Activated CD4-positive, alpha-beta T cell treated with anti-CD3 and anti-CD28 coated beads for 36 hours (primary cell): ENCODE measurements at regions not wholly inside any gene's neighbourhood (a gene's known extent, or its start where the extent isn't known, plus 50 kb on each side); places are given as distances from the start of the nearest gene placed in this dataset.
"Not testable (repeated sequence)": the region's sequence is repeated elsewhere in the genome, so short reads cannot be mapped to it uniquely, and the experiment has no call there.

Experiments used
- ATAC-seq: fragments of 200-7000 bp; cut with Tn5 transposase; one replicate; pipeline ENCODE4 v1.10.0; 2021; ENCODE audit warnings: mild to moderate bottlenecking, moderate library complexity
- CTCF ChIA-PET: fragments of 350-600 bp; sonication (Branson Sonifier 250); formaldehyde crosslinking; loops from one replicate; lab custom pipeline; 2021; ENCODE audit warnings: antibody characterized with exemption; lab: Charles Lee
- POLR2A ChIA-PET: fragments of 350-600 bp; sonication (Branson Sonifier 250); formaldehyde crosslinking; loops from one replicate; lab custom pipeline; 2021; ENCODE audit warnings: antibody characterized with exemption, inconsistent platforms; lab: Charles Lee
- DNase-seq: peaks from one replicate; pipeline ENCODE4 v3.0.0-alpha.2; 2020
- H3K27ac Mint-ChIP-seq: one replicate; pipeline ENCODE4 v1.8.0; 2021; ENCODE audit warnings: mixed read lengths
- H3K27me3 Mint-ChIP-seq: one replicate; pipeline ENCODE4 v1.8.0; 2021; ENCODE audit warnings: mixed read lengths
- H3K36me3 Mint-ChIP-seq: one replicate; pipeline ENCODE4 v1.8.0; 2021; ENCODE audit warnings: low read depth, mixed read lengths
- H3K4me1 Mint-ChIP-seq: one replicate; pipeline ENCODE4 v1.8.0; 2021; ENCODE audit warnings: mixed read lengths
- H3K4me3 Mint-ChIP-seq: one replicate; pipeline ENCODE4 v1.8.0; 2021; ENCODE audit warnings: mild to moderate bottlenecking, moderate library complexity, mixed read lengths
- H3K9me3 Mint-ChIP-seq: one replicate; pipeline ENCODE4 v1.8.0; 2021; ENCODE audit warnings: low read depth, mixed read lengths
- intact Hi-C, 2 experiments: fragments of 100-400 bp; cut with DNase I in 1 of 2; cut with micrococcal nuclease in 1 of 2; formaldehyde crosslinking; loops; one replicate each; pipeline versions ENCODE4 v1.14.2 to v1.15.1; 2022 to 2024; cut with DNase I, micrococcal nuclease

GRCh38 chr4:57993944-57994343 is 883.8 kb upstream of the IGFBP7 start:
- ATAC-seq (no peak), DNase-seq (no peak)
- no peaks in the 10 kb centered on the region for H3K4me1 Mint-ChIP-seq
- H3K27ac Mint-ChIP-seq, result no peak overlapping the region
- H3K27me3 Mint-ChIP-seq, result no peaks in the 10 kb centered on the region
- no peaks in the 10 kb centered on the region for H3K36me3 Mint-ChIP-seq
- ChIA-PET POLR2A (no interaction called here), CTCF (interaction anchor here (0.6 kb wide), 1 partner anchor 123 kb away, joined by 3 read pairs; no protein-coding TSS in a partner anchor)
- intact Hi-C loops, result no loop called here
- H3K9me3 Mint-ChIP-seq, result peaks cover 7% of the 10 kb centered on the region
- H3K4me3 Mint-ChIP-seq, result no peak overlapping the region

GRCh38 chr4:57989430-57989829 is 879.2 kb upstream of the IGFBP7 start:
- Mint-ChIP-seq H3K4me3 (no peak overlapping the region), H3K4me1 (no peaks in the 10 kb centered on the region), H3K27me3 (no peaks in the 10 kb centered on the region), H3K9me3 (peaks cover 2% of the 10 kb centered on the region), H3K27ac (no peak overlapping the region), H3K36me3 (no peaks in the 10 kb centered on the region)
- no peak for DNase-seq
- intact Hi-C loops, result no loop called here
- ChIA-PET CTCF (interaction anchor here (0.5 kb wide), 1 partner anchor 311 kb away, joined by 6 read pairs; no protein-coding TSS in a partner anchor), POLR2A (no interaction called here)
- ATAC-seq, result no peak

- H3K4me1 Mint-ChIP-seq, result no peaks in the 10 kb centered on the region
- H3K9me3 Mint-ChIP-seq, result no peaks in the 10 kb centered on the region
- POLR2A ChIA-PET, result no interaction called here
- CTCF ChIA-PET, result no interaction called here
- H3K27me3 Mint-ChIP-seq, result no peaks in the 10 kb centered on the region
- H3K27ac Mint-ChIP-seq, result no peak overlapping the region
- H3K36me3 Mint-ChIP-seq, result no peaks in the 10 kb centered on the region
- ATAC-seq (no peak), DNase-seq (no peak)
- intact Hi-C loops, result no loop called here
- no peak overlapping the region for H3K4me3 Mint-ChIP-seq
Measured at GRCh38 chr4:57985161-57985560, 875.0 kb upstream of the IGFBP7 start.

GRCh38 chr4:57981123-57981522 is 870.9 kb upstream of the IGFBP7 start:
- H3K36me3 Mint-ChIP-seq, result no peaks in the 10 kb centered on the region
- no peak for ATAC-seq
- H3K4me3 Mint-ChIP-seq, result no peak overlapping the region
- intact Hi-C loops, result no loop called here
- CTCF ChIA-PET, result no interaction called here
- no peak overlapping the region for H3K27ac Mint-ChIP-seq
- no peak for DNase-seq
- POLR2A ChIA-PET, result no interaction called here
- H3K9me3 Mint-ChIP-seq, result peaks cover 6% of the 10 kb centered on the region
- H3K4me1 Mint-ChIP-seq, result no peaks in the 10 kb centered on the region
- no peaks in the 10 kb centered on the region for H3K27me3 Mint-ChIP-seq

- intact Hi-C loops, result no loop called here
- Mint-ChIP-seq H3K4me3 (no peak overlapping the region), H3K27me3 (no peaks in the 10 kb centered on the region), H3K36me3 (no peaks in the 10 kb centered on the region), H3K27ac (no peak overlapping the region), H3K9me3 (peaks cover 13% of the 10 kb centered on the region), H3K4me1 (no peaks in the 10 kb centered on the region)
- ATAC-seq (no peak), DNase-seq (no peak)
- POLR2A ChIA-PET, result no interaction called here
- CTCF ChIA-PET, result no interaction called here
Measured at GRCh38 chr4:57974821-57975220, 864.6 kb upstream of the IGFBP7 start.

GRCh38 chr4:57973819-57974218 is 863.6 kb upstream of the IGFBP7 start:
- Mint-ChIP-seq H3K27ac (no peak overlapping the region), H3K4me3 (no peak overlapping the region), H3K4me1 (no peaks in the 10 kb centered on the region), H3K36me3 (no peaks in the 10 kb centered on the region), H3K9me3 (peaks cover 8% of the 10 kb centered on the region), H3K27me3 (no peaks in the 10 kb centered on the region)
- intact Hi-C loops, result no loop called here
- POLR2A ChIA-PET, result no interaction called here
- ATAC-seq, result no peak
- no peak for DNase-seq
- CTCF ChIA-PET, result no interaction called here

GRCh38 chr4:57971261-57971660 is 861.1 kb upstream of the IGFBP7 start:
- Mint-ChIP-seq H3K4me3 (no peak overlapping the region), H3K9me3 (peaks cover 20% of the 10 kb centered on the region), H3K27ac (no peak overlapping the region), H3K27me3 (no peaks in the 10 kb centered on the region), H3K36me3 (no peaks in the 10 kb centered on the region), H3K4me1 (no peaks in the 10 kb centered on the region)
- ChIA-PET CTCF (no interaction called here), POLR2A (no interaction called here)
- intact Hi-C loops, result no loop called here
- no peak for DNase-seq
- no peak for ATAC-seq

- Mint-ChIP-seq H3K27me3 (no peaks in the 10 kb centered on the region), H3K36me3 (no peaks in the 10 kb centered on the region), H3K9me3 (peaks cover 17% of the 10 kb centered on the region), H3K4me3 (no peak overlapping the region), H3K27ac (no peak overlapping the region), H3K4me1 (no peaks in the 10 kb centered on the region)
- DNase-seq (no peak), ATAC-seq (no peak)
- ChIA-PET CTCF (no interaction called here), POLR2A (no interaction called here)
- intact Hi-C loops, result no loop called here
Measured at GRCh38 chr4:57966987-57967760, 857.0 kb upstream of the IGFBP7 start.

GRCh38 chr4:57965431-57965830 is 855.2 kb upstream of the IGFBP7 start:
- DNase-seq, intact Hi-C loops, H3K4me1 Mint-ChIP-seq, H3K27ac Mint-ChIP-seq, ATAC-seq, CTCF ChIA-PET, H3K4me3 Mint-ChIP-seq, POLR2A ChIA-PET, H3K36me3 Mint-ChIP-seq, H3K27me3 Mint-ChIP-seq: not testable (repeated sequence)
- H3K9me3 Mint-ChIP-seq, result peaks cover 14% of the 10 kb centered on the region

GRCh38 chr4:57945298-57945697 is 835.1 kb upstream of the IGFBP7 start:
- intact Hi-C loops, result no loop called here
- ChIA-PET CTCF (interaction anchor here (1.7 kb wide), 1 partner anchor 10 kb away, joined by 4 read pairs; no protein-coding TSS in a partner anchor), POLR2A (no interaction called here)
- no peaks in the 10 kb centered on the region for H3K36me3 Mint-ChIP-seq
- no peaks in the 10 kb centered on the region for H3K4me1 Mint-ChIP-seq
- no peak overlapping the region for H3K27ac Mint-ChIP-seq
- no peak for DNase-seq
- peaks cover 5% of the 10 kb centered on the region for H3K9me3 Mint-ChIP-seq
- H3K4me3 Mint-ChIP-seq, result no peak overlapping the region
- H3K27me3 Mint-ChIP-seq, result no peaks in the 10 kb centered on the region
- no peak for ATAC-seq

- intact Hi-C loops, result no loop called here
- H3K4me1 Mint-ChIP-seq, result no peaks in the 10 kb centered on the region
- DNase-seq, result no peak
- H3K27me3 Mint-ChIP-seq, result no peaks in the 10 kb centered on the region
- H3K36me3 Mint-ChIP-seq, result no peaks in the 10 kb centered on the region
- ATAC-seq, result no peak
- no peak overlapping the region for H3K27ac Mint-ChIP-seq
- peaks cover 2% of the 10 kb centered on the region for H3K9me3 Mint-ChIP-seq
- ChIA-PET POLR2A (no interaction called here), CTCF (interaction anchor here (0.6 kb wide), 1 partner anchor 516 kb away, joined by 3 read pairs; no protein-coding TSS in a partner anchor)
- no peak overlapping the region for H3K4me3 Mint-ChIP-seq
Measured at GRCh38 chr4:57943682-57944081, 833.5 kb upstream of the IGFBP7 start.

- ATAC-seq, H3K4me3 Mint-ChIP-seq, CTCF ChIA-PET, H3K27ac Mint-ChIP-seq, H3K27me3 Mint-ChIP-seq, intact Hi-C loops, H3K36me3 Mint-ChIP-seq, POLR2A ChIA-PET, H3K4me1 Mint-ChIP-seq, DNase-seq: not testable (repeated sequence)
- H3K9me3 Mint-ChIP-seq, result peaks cover 14% of the 10 kb centered on the region
Measured at GRCh38 chr4:57937326-57937725, 827.1 kb upstream of the IGFBP7 start.
